HG03460 (cell line): ENCODE measurements at regions not wholly inside any gene's neighbourhood (a gene's known extent, or its start where the extent isn't known, plus 50 kb on each side); places are given as distances from the start of the nearest gene placed in this dataset.
"Not testable (repeated sequence)": the region's sequence is repeated elsewhere in the genome, so short reads cannot be mapped to it uniquely, and the experiment has no call there.

Source experiments
- ATAC-seq: cut with Tn5 transposase; IDR thresholded peaks from one replicate; pipeline ENCODE4 v1.9.1; 2021; ENCODE audit not compliant: unreplicated experiment

- no peak for ATAC-seq
Measured at GRCh38 chr10:124217906-124218804, 124.8 kb upstream of the CHST15 start.

- no peak for ATAC-seq
Measured at GRCh38 chr10:124217031-124217430, 123.6 kb upstream of the CHST15 start.

- no peak for ATAC-seq
Measured at GRCh38 chr10:124214610-124215375, 121.4 kb upstream of the CHST15 start.

GRCh38 chr10:124213899-124214510 is 120.6 kb upstream of the CHST15 start:
- ATAC-seq: no peak

GRCh38 chr10:124213471-124213870 is 120.1 kb upstream of the CHST15 start:
- no peak for ATAC-seq

GRCh38 chr10:124212702-124213101 is 119.3 kb upstream of the CHST15 start:
- no peak for ATAC-seq

GRCh38 chr10:124211921-124212320 is 118.5 kb upstream of the CHST15 start:
- no peak for ATAC-seq

GRCh38 chr10:124210263-124210662 is 116.9 kb upstream of the CHST15 start:
- no peak for ATAC-seq

GRCh38 chr10:124207391-124207790 is 114.0 kb upstream of the CHST15 start:
- ATAC-seq: no peak

GRCh38 chr10:124206616-124207015 is 113.2 kb upstream of the CHST15 start:
- ATAC-seq: no peak

- ATAC-seq: no peak
Measured at GRCh38 chr10:124205432-124205831, 112.0 kb upstream of the CHST15 start.

GRCh38 chr10:124204726-124205125 is 111.3 kb upstream of the CHST15 start:
- ATAC-seq: no peak

- no peak for ATAC-seq
Measured at GRCh38 chr10:124200011-124200410, 106.6 kb upstream of the CHST15 start.

- no peak for ATAC-seq
Measured at GRCh38 chr10:124198871-124199270, 105.5 kb upstream of the CHST15 start.

GRCh38 chr10:124198125-124198501 is 104.7 kb upstream of the CHST15 start:
- no peak for ATAC-seq

- no peak for ATAC-seq
Measured at GRCh38 chr10:124197371-124198124, 104.2 kb upstream of the CHST15 start.

GRCh38 chr10:124196659-124197058 is 103.3 kb upstream of the CHST15 start:
- ATAC-seq: no peak

GRCh38 chr10:124194199-124194824 is 100.9 kb upstream of the CHST15 start:
- no peak for ATAC-seq

GRCh38 chr10:124193309-124193696 is 99.9 kb upstream of the CHST15 start:
- ATAC-seq: no peak

- ATAC-seq: not testable (repeated sequence)
Measured at GRCh38 chr10:124192664-124193308, 99.4 kb upstream of the CHST15 start.
